SK-N-SH treated with all-trans-retinoic acid at 6 μM for 48 hours (cell line): ENCODE measurements at regions not wholly inside any gene's neighbourhood (a gene's known extent, or its start where the extent isn't known, plus 50 kb on each side); places are given as distances from the start of the nearest gene placed in this dataset.

Source experiments
- ATAC-seq: fragments of 200-7000 bp; cut with Tn5 transposase; 3 replicates; pipeline ENCODE4 v1.9.1; 2020; ENCODE audit warnings: mild to moderate bottlenecking, moderate library complexity
- BACH2 ChIP-seq: fragments of 250-450 bp; sonication (Bioruptor Pico); IDR thresholded peaks from 2 replicates; pipeline ENCODE4 v1.9.0; 2021; ENCODE audit warnings: mild to moderate bottlenecking, borderline replicate concordance
- CSDC2 ChIP-seq: fragments of 250-450 bp; sonication (Bioruptor Pico); IDR thresholded peaks from 2 replicates; pipeline ENCODE4 v1.5.0; 2020; ENCODE audit warnings: mild to moderate bottlenecking, moderate library complexity
- CSRNP3 ChIP-seq: fragments of 250-450 bp; sonication (Bioruptor Pico); IDR thresholded peaks from 2 replicates; pipeline ENCODE4 v1.5.1; 2021; ENCODE audit warnings: mild to moderate bottlenecking, moderate library complexity
- ESRRG ChIP-seq: fragments of 250-450 bp; sonication (Bioruptor Pico); IDR thresholded peaks from 2 replicates; pipeline ENCODE4 v1.6.1; 2021; ENCODE audit warnings: mild to moderate bottlenecking
- GLIS3 ChIP-seq: fragments of 250-450 bp; sonication (Bioruptor Pico); IDR thresholded peaks from 2 replicates; pipeline ENCODE4 v1.5.0; 2020; ENCODE audit warnings: mild to moderate bottlenecking, moderate library complexity
- OSR1 ChIP-seq: fragments of 250-450 bp; sonication (Bioruptor Pico); IDR thresholded peaks from 2 replicates; pipeline ENCODE4 v1.8.0; 2022; ENCODE audit warnings: moderate library complexity, mild to moderate bottlenecking, inconsistent platforms
- PATZ1 ChIP-seq: fragments of 250-450 bp; sonication (Bioruptor Pico); IDR thresholded peaks from 2 replicates; pipeline ENCODE4 v1.8.0; 2020; ENCODE audit warnings: mild to moderate bottlenecking, moderate library complexity, borderline replicate concordance
- POU6F1 ChIP-seq: fragments of 250-450 bp; sonication (Bioruptor Pico); IDR thresholded peaks from 2 replicates; pipeline ENCODE4 v1.8.0; 2021; ENCODE audit warnings: low read depth, mild to moderate bottlenecking, moderate library complexity, borderline replicate concordance
- PPARA ChIP-seq: fragments of 250-450 bp; sonication (Bioruptor Pico); IDR thresholded peaks from 2 replicates; pipeline ENCODE4 v1.5.0; 2020; ENCODE audit warnings: mild to moderate bottlenecking, borderline replicate concordance
- SNAI2 ChIP-seq: fragments of 250-450 bp; sonication (Bioruptor Pico); IDR thresholded peaks from 2 replicates; pipeline ENCODE4 v1.5.0; 2020; ENCODE audit warnings: mild to moderate bottlenecking, moderate library complexity
- TCF4 ChIP-seq: fragments of 250-450 bp; sonication (Bioruptor Pico); IDR thresholded peaks from 2 replicates; pipeline ENCODE4 v1.8.0; 2021; ENCODE audit warnings: mild to moderate bottlenecking, moderate library complexity, borderline replicate concordance
- TOX ChIP-seq: fragments of 250-450 bp; sonication (Bioruptor Pico); IDR thresholded peaks from 2 replicates; pipeline ENCODE4 v1.8.0; 2021; ENCODE audit warnings: mild to moderate bottlenecking, moderate library complexity, borderline replicate concordance
- TSHZ2 ChIP-seq: fragments of 250-450 bp; sonication (Bioruptor Pico); IDR thresholded peaks from 2 replicates; pipeline ENCODE4 v1.5.0; 2020; ENCODE audit warnings: mild to moderate bottlenecking, moderate library complexity
- ZC3H10 ChIP-seq: fragments of 250-450 bp; sonication (Bioruptor Pico); IDR thresholded peaks from 2 replicates; pipeline ENCODE4 v1.5.1; 2021; ENCODE audit warnings: mild to moderate bottlenecking, moderate library complexity
- ZFP3 ChIP-seq: fragments of 250-450 bp; sonication (Bioruptor Pico); IDR thresholded peaks from 2 replicates; pipeline ENCODE4 v1.5.0; 2020; ENCODE audit warnings: mild to moderate bottlenecking, moderate library complexity
- ZFP30 ChIP-seq: fragments of 450-650 bp; formaldehyde crosslinking; IDR thresholded peaks from 2 replicates; pipeline ENCODE4 v1.5.0; 2022; ENCODE audit warnings: mild to moderate bottlenecking, moderate library complexity
- ZNF565 ChIP-seq: fragments of 450-650 bp; formaldehyde crosslinking; conservative IDR thresholded peaks from 2 replicates; pipeline ENCODE4 v1.5.0; 2020; ENCODE audit warnings: low read depth, mild to moderate bottlenecking, moderate library complexity
- ZNF70 ChIP-seq: fragments of 450-650 bp; formaldehyde crosslinking; IDR thresholded peaks from 2 replicates; pipeline ENCODE4 v1.5.0; 2020; ENCODE audit warnings: mild to moderate bottlenecking, moderate library complexity
- ZNF8 ChIP-seq: fragments of 450-650 bp; formaldehyde crosslinking; IDR thresholded peaks from 2 replicates; pipeline ENCODE4 v1.5.0; 2020; ENCODE audit warnings: mild to moderate bottlenecking, moderate library complexity

DNA sequence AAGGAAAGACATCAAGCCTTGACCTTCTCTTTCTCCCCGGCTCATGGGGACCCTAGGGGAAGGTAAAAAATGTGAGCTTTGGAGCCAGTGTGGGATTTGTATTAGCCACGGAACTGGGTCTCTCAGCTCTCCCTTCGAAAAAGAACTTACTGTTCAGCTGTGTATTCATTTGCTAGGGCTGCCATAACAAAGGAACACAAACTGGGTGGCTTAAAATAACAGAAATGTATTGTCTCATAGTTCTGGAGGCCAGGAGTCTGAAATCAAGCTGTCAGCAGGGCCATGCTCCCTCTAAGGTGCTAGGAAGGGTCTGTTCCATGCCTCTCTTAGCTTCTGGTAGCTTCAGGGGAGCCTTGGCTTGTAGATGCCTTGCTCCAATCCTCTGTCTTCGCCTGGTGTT lies 83.5 kb upstream of the SLC2A1 start:
- TF ChIP-seq PATZ1 (CRISPR knock-in tag) (no peak), CSDC2 (no peak), SNAI2 (CRISPR knock-in tag) (no peak), GLIS3 (no peak), ZC3H10 (CRISPR knock-in tag) (no peak), CSRNP3 (CRISPR knock-in tag) (no peak), ESRRG (no peak), ZNF565 (no peak), TOX (CRISPR knock-in tag) (no peak), TCF4 (CRISPR knock-in tag) (no peak), ZNF70 (CRISPR knock-in tag) (no peak), OSR1 (no peak), BACH2 (CRISPR knock-in tag) (no peak), POU6F1 (CRISPR knock-in tag) (no peak), ZNF8 (CRISPR knock-in tag) (no peak), TSHZ2 (CRISPR knock-in tag) (no peak), ZFP3 (CRISPR knock-in tag) (no peak), PPARA (no peak), ZFP30 (CRISPR knock-in tag) (no peak)
- ATAC-seq = no peak

GRCh38 chr1:43041591-43041990 lies 82.9 kb upstream of the SLC2A1 start:
- TF ChIP-seq TOX (CRISPR knock-in tag) (no peak), SNAI2 (CRISPR knock-in tag) (no peak), TSHZ2 (CRISPR knock-in tag) (no peak), CSDC2 (no peak), ZFP3 (CRISPR knock-in tag) (no peak), ZC3H10 (CRISPR knock-in tag) (no peak), BACH2 (CRISPR knock-in tag) (no peak), GLIS3 (no peak)
- no peak for ATAC-seq
